HUDEP-2 (cell line): ENCODE measurements at regions not wholly inside any gene's neighbourhood (a gene's known extent, or its start where the extent isn't known, plus 50 kb on each side); places are given as distances from the start of the nearest gene placed in this dataset.
"Not testable (repeated sequence)": the region's sequence is repeated elsewhere in the genome, so short reads cannot be mapped to it uniquely, and the experiment has no call there.

Experiments
- DNase-seq, 76 experiments: peaks; one replicate each; lab custom pipeline; 2025; ENCODE audit not compliant: unreplicated experiment in 76 of 76; lab: John Stamatoyannopoulos, UW

- no peak for DNase-seq
These were observed 115.6 kb upstream of the CDH5 start for GRCh38 chr16:66250686-66251431.

DNA sequence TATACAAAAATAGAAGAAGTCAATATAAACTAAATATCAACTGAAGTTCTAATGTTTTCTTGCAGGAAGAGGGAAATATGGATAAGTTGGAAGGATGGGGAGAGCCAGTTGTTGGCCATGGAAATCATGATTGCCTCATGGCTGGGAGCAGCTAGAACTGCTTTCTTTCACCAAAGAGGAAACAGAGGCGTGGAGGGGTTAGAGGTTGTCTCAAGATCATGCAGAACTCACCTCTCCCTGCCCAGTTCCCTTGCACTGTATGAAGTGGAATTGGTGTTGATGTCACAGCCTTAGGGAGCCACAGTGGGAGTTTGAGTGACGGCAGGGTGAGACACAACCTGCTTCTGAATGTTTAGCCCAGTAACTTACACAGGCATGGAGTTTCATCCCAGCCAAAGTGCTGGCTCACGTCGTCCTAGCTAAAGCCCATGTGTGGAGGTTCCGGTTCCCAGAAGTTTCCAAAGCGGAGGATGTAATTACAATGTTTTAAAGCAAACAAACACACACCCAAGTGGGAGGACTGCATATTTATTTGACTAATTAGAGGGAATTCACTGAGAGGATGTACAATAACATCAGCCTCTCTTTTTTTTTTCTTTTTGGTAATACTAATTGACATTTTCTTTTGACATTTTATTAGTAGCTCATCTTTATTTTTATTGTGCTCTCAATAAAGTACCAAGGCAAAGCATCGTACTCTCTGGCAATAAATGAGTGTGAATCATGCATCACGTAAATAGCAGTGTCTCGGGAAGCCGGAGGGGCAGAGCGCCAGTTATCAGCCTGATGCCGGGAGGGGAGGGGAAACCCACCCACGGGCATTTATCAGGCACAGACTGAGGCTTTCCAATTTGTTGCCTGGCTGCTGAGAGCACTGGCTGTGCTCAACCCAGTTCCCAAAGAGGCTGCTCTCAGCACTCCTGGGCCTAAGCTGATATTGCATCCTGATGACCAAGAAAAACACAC is 118.7 kb upstream of the CDH5 start:
- DNase-seq, result no peak

DNA sequence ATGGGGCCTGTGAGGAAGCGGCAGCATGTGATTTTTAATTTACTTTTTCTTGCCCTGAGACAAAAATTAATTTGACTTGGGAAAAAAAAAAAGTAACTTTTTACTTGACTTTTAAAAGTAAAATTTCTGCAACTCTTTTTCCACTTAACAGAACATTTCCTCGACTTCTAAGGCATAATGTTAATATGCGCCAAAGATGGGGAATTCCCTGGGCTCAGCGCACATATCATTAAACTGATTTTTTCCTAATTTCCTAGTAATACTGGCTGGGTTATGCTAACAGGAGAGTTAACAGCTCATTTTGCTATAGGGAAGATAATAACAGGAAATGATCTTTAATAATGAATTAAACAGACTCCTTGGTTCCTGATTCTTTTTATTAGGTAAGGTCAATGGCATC is 120.6 kb upstream of the CDH5 start:
- no peak for DNase-seq

DNA sequence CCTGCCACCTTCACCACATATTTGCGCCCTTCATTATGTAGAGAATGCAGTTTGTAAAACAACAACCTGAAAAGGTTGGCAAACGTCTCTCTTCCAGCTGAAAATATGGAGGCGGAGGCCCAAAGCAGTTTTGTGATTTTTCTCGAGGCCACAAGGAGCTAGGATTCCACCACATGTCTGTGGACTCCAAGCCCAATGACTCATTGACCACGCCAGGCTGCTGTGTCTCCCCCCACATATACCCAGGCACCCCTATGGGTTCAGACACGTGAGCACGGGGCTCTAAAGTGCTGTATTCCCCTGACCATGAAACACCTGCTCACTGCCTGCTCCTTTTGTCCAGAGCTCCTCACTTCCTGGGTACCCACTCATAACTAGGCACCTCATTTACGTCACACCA is 121.4 kb upstream of the CDH5 start:
- DNase-seq, result no peak

DNA sequence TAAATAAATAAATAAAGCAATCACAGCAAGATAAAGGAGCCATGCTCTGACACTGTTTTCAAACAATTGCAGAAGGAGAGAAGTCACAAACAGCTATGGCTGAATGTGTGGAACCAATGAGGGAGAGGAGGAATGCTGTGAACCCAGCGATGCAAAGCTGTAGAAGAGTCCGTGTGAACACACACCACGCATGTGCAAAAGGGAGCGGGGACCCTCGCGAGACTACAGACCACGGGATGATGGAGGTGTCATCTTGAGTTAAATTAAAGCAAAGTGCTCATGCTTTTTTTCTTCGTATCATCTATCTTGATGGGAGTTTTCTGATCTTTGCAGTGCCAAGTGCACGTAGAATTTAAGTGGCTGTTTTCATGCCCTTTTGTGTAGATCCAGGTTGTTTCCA is 123.8 kb upstream of the CDH5 start:
- no peak for DNase-seq

DNA sequence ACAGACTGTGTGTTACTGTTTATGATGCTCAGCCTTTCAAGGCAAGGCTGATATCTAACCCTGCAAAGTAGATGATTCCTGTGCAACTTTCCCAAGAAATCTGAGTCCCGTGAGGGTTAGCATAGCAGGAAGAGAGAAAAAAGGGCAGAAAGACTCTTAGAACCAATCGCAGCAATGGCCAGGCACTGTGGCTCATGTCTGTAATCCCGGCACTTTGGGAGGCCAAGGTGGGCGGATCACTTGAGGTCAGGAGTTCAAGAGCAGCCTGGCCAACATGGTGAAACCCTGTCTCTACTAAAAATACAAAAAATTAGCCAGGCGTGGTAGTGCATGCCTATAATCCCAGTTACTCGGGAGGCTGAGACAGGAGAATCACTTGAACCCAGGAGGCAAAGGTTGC is 124.3 kb upstream of the CDH5 start:
- DNase-seq, result not testable (repeated sequence)

- DNase-seq, result no peak
These were observed 125.7 kb upstream of the CDH5 start for GRCh38 chr16:66240631-66241395.

DNA sequence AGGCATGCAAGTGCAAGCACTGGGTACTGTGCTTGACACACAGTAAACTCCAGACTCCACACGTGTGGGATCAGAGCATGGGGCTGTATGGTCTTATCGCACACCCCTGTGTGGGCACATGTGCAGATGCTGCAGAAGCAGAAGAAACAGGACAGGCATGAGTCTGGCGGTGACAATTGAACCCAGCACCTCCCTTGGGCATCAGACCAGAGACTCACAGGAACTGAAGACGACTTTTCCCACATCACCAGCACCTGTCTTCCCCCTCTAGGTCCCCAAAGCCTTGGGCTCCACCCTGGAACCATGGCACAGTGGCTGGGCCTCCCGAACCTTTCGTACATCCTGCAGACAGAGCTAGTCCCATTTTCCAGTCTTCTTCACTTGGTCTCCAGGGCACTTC is 126.4 kb upstream of the CDH5 start:
- DNase-seq, result no peak

DNA sequence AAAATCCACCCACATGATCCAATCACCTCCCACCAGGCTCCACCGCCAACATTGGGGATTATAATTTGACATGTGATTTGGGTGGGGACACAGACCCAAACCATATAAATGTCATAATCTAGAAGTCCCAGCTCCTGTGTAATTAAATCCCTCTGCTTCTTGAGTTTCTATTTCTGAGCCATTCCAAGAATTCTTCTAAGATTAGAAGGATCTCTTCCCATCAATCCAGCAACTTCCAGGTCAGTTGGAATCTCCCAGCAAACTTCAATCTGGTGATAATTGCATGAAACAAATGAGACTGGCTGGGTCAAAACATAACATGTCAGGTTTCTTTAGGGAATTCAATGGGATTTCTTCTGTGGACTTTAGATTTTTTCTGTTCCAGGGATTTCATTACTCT is 127.8 kb upstream of the CDH5 start:
- DNase-seq, result no peak

DNA sequence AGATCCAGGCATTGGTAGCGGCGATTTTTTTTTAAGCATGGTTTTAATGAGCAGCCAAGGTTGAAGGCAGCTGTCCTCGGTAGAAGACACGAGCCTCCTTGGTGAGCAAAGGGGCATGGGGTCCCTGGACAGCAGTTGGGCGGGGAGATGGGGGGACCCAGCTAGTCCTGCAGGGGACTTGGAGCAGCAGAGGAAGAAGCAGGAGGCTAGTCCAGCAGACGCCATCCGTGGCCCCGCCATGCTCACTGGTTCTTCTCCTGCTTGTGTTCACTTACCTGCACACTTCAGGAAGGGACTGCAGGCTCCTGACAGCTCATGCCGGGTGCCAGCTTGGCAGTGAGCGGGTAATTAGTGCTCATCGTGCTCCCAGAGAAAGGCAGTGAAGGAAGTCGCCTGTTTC is 130.2 kb upstream of the CDH5 start:
- no peak for DNase-seq

DNA sequence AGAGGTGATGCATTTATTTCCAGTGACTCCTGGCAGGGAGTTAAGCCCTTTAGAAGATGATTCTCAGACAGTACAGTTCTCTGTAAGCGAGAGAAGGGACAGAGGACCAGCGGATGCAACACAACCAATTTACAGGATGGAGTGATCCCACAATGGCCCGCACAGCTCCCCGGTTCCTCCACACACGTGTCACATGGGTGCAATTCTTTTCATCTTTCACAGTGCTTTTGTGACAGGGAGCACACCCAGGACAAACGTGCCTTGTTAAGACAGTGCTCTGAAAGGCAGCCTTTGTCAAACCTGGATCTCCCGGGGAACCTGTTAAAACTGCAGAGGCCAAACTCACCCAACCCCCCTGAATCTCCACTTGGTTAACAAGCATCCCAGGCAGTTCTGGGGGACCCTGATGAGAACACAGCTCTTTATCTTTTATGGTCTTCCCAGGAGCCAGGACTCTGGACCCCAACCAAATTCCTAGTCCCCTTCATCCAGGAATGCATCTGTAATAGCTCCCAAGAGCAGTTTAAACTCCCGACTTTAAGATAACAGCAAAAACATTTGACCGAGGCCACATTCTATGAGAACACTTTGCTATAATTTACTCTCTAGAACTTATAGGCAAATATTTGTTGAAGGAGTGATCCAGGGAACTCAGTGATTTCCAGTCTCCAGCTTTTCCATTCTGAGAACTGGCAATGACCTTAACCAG is 134.9 kb upstream of the CDH5 start:
- DNase-seq, result no peak

DNA sequence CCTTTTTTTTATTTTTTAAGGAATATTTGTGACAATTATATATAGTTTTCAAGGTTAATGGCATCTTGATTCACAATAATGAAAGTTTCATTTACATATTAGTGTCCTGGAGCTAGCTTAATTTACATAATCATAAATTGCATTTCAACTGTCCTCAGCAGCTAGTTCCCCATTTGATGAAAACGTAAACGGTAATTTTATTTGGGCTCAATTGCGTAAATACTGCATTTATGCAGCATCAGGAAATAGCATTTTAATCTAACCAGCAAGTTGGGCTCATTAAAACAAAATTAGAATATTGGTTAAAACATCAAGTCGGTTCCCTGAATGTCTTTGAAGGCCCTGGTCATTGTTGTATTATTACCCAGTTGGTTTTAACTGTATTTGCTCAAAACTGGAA is 136.8 kb upstream of the CDH5 start:
- DNase-seq, result no peak

DNA sequence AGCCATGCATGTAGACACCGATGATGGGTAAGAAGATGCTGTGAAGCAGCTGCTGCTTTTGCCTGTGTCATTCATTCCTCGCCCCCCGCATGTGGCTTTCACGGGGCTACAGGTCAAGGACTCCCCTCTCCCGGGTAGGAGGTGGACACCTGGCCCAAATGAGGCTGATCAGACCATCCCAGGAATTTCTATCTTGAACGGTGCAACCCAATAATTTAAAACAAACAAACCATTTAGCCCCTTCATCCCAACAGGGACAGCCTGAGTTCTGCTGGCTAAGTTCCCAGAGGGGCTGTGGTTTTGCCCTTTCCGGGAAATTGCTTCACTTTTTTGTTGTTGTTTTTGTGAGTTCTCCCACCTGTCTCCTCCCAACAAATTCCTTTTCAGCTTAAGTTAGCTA is 137.7 kb upstream of the CDH5 start:
- no peak for DNase-seq

DNA sequence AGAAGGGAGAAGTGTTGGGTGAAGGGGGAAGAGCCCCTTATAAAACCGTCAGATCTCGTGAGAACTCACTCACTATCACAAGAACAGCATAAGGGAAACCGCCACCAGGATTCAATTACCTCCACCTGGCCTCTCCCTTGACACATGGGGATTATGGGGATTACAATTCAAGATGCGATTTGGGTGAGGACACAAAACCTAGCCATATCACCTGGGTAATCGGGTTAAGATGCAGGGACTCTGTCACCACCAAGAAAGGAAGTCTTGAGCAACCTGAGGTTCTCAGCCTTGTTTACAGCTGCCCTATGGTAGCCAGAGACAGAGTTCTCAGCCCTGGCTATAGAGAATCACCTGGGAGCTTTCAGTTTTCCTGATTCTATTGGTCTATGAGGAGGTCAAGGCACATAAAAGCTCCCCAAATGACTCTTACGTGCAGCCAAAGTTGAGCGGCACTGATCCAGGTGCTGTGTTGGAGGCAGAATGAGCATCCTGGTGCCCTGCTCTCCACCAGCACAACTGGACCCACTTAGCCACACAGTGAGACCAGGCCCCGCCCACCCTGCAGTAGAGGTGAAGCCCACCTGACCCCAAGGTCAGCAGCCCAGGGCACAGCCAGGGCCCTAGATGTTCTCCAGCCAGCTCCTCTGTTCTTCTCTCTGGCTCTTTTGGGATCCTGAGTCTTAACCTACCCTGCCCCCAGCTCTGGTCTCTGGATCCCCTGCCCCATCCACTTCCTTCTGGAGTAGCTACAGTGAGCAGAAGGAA is 138.5 kb upstream of the CDH5 start:
- no peak for DNase-seq

GRCh38 chr16:66226762-66227161 is 139.7 kb upstream of the CDH5 start:
- no peak for DNase-seq

GRCh38 chr16:66225696-66226095 is 140.8 kb upstream of the CDH5 start:
- DNase-seq, result no peak

DNA sequence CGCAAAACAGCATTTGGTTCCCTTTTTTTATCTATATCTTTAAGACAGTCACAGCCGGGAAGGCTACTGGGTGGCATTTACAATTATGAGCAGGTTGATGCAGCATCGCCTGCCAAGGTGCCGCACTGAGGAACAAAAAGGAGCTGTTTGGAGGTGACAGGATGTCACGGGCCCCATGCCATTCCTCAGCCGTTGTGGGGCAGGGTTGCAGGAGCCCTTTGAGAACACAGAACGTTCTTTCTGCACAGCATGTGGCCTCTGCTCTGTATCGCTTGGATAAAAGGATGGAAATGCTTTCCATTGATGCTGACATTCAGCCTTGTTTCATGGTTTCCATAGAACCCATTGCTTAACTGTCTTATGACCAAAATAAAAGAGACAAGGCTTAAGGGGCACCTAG is 141.9 kb upstream of the CDH5 start:
- no peak for DNase-seq

DNA sequence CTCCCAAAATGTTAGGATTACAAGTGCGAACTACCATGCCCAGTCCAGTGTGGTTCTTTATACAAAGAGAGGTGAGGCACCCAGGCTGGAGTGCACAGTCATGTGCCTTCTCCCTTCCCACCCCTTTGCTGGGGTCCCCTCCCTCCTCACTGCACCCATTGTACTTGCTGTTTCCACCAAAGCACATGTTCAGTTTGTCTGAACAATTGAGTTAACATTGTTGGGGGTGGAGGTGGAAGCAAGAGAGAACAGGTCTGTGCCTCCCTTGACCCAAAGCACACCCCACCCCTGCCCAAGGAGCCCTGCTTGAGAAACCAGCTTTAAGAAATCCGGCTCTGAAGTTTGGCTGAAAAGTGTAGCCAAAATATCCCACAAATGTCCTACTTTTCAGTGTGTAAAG is 142.3 kb upstream of the CDH5 start:
- no peak for DNase-seq

- no peak for DNase-seq
These were observed 143.2 kb upstream of the CDH5 start for GRCh38 chr16:66223176-66223780.

- DNase-seq, result no peak
These were observed 143.7 kb upstream of the CDH5 start for GRCh38 chr16:66222756-66223155.
